Naive B cell (primary cell): ENCODE measurements at regions not wholly inside any gene's neighbourhood (a gene's known extent, or its start where the extent isn't known, plus 50 kb on each side); places are given as distances from the start of the nearest gene placed in this dataset.

Source experiments
- ATAC-seq, 2 donors: fragments of 150-1000 bp; cut with Tn5 transposase; 2 replicates each; pipeline ENCODE4 v1.10.0; 2021; ENCODE audit warnings: low read depth in 2 of 2, mild to moderate bottlenecking in 2 of 2, moderate library complexity in 2 of 2
- DNase-seq: peaks from one replicate; pipeline ENCODE4 v3.0.0; 2022
- H3K27ac Mint-ChIP-seq, 6 donors: one replicate each; pipeline ENCODE4 v1.8.0; 2020 to 2022; ENCODE audit warnings: mild to moderate bottlenecking in 6 of 6, mixed read lengths in 6 of 6, moderate library complexity in 5 of 6, inconsistent platforms in 2 of 6
- H3K27me3 Mint-ChIP-seq, 3 donors: one replicate each; pipeline ENCODE4 v1.8.0; 2021 to 2022; ENCODE audit warnings: mixed read lengths in 3 of 3, mild to moderate bottlenecking in 1 of 3
- H3K36me3 Mint-ChIP-seq, 2 donors: one replicate each; pipeline ENCODE4 v1.8.0; 2020 to 2022; ENCODE audit warnings: mixed read lengths in 2 of 2, inconsistent platforms in 1 of 2, mild to moderate bottlenecking in 1 of 2
- H3K4me1 Mint-ChIP-seq, 3 donors: one replicate each; pipeline ENCODE4 v1.8.0; 2020 to 2022; ENCODE audit warnings: mixed read lengths in 3 of 3, inconsistent platforms in 1 of 3, mild to moderate bottlenecking in 1 of 3, moderate library complexity in 1 of 3
- H3K4me3 Mint-ChIP-seq, 8 donors: one replicate each; pipeline ENCODE4 v1.8.0; 2020 to 2022; ENCODE audit warnings: mild to moderate bottlenecking in 8 of 8, mixed read lengths in 8 of 8, moderate library complexity in 8 of 8, inconsistent platforms in 2 of 8
- H3K9me3 Mint-ChIP-seq, 7 donors: one replicate each; pipeline ENCODE4 v1.8.0; 2020 to 2022; ENCODE audit warnings: mixed read lengths in 7 of 7, mild to moderate bottlenecking in 5 of 7, inconsistent platforms in 2 of 7, moderate library complexity in 1 of 7

- H3K4me3 Mint-ChIP-seq, result peak overlapping the region in 4 of 8 donors; percentile 43 to 98 (median 90)
- H3K27me3 Mint-ChIP-seq, result no peaks in the 10 kb centered on the region
- H3K4me1 Mint-ChIP-seq, result peaks cover 68 to 88% (median 84%) of the 10 kb centered on the region in 3 donors
- H3K9me3 Mint-ChIP-seq, result no peaks in the 10 kb centered on the region
- ATAC-seq (no peak), DNase-seq (no peak)
- peak overlapping the region in 4 of 6 donors; percentile 96 to 99 (median 97) for H3K27ac Mint-ChIP-seq
- no peaks in the 10 kb centered on the region for H3K36me3 Mint-ChIP-seq
Observed at GRCh38 chr17:77456271-77456950, 315.6 kb downstream of the SEC14L1 start.

GRCh38 chr17:77456951-77457548 is 316.3 kb downstream of the SEC14L1 start:
- DNase-seq, result no peak
- H3K4me1 Mint-ChIP-seq, result peaks cover 72 to 95% (median 90%) of the 10 kb centered on the region in 3 donors
- peak overlapping the region; percentile 96 to 99 (median 96) for H3K27ac Mint-ChIP-seq
- no peaks in the 10 kb centered on the region for H3K9me3 Mint-ChIP-seq
- H3K27me3 Mint-ChIP-seq, result no peaks in the 10 kb centered on the region
- H3K36me3 Mint-ChIP-seq, result no peaks in the 10 kb centered on the region
- H3K4me3 Mint-ChIP-seq, result peak overlapping the region; percentile 71 to 98 (median 82)
- ATAC-seq, result peak; percentile 48 to 57

DNA sequence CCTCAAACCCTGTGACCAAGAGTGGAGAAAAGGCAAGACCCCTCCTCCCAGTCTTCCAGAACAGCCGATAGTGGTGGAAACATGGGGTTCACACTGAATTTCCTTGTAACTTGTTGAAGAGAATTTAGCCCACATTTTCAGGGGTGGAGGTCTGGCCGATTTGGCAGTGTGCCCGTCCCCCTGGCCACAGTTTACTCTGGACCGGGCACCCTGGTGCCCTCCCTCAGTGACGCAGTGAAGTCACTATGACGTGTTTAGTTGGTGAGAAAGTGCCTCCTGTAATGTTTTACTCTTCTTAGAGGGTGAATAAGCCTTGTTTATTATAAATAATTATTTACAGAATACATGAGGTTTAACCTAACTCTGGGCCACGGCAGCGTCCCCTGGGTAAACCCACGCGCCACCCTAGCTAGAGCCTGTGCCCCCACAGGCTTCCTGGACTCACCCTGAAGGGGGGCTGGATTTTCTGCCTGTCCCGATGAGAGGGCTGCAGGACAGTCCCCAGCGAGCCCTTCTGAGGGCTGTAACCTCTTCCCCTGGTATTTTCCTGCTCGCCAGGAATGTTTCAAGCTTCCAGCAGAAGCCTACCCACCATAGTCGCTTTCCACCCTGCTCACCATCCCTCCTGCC is 316.9 kb downstream of the SEC14L1 start:
- H3K36me3 Mint-ChIP-seq, result no peaks in the 10 kb centered on the region
- no peaks in the 10 kb centered on the region for H3K9me3 Mint-ChIP-seq
- H3K4me1 Mint-ChIP-seq, result peaks cover 68 to 96% (median 95%) of the 10 kb centered on the region in 3 donors
- no peaks in the 10 kb centered on the region for H3K27me3 Mint-ChIP-seq
- peak overlapping the region; percentile 71 to 98 (median 84) for H3K4me3 Mint-ChIP-seq
- no peak for ATAC-seq
- DNase-seq, result no peak
- peak overlapping the region; percentile 96 to 99 (median 97) for H3K27ac Mint-ChIP-seq

DNA sequence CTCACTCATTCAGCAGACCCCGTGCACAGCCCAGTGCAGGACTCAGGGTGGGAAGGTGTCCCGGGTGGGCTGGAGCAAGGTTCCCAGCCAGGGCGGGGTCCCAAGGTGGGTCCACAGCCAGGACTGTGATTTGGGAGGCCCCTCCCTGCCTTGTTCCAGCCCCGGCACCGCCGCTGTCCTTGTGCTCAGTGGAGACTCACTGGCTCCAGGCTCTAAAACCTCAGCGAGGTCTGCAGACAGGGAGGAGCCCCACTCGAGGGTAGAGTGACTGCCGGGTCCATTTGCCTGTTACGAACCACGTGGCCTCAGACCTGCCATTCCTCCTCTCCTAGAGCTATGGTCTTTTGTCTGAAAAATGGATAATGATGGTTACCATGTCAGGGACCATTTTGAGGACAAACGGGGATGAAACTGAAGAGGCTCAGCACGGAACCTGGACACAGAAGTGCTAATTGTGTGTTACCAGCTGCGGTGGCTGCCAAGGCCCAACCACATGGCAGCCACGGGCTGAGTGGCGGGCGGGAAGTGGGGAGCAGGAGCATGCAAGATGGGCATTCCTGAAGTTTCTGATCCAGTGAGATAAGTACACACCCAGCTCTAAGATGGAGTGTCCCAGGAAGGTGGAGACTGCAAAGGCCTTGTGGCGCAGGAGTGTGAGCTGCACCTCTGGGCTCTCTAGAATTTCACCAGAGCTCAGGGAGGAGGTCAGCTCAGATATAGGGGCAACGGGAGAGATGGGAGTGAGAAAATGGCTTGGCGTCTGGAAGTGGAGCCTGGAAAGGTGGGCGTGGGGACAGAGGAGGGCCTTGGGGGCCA is 317.6 kb downstream of the SEC14L1 start:
- Mint-ChIP-seq H3K9me3 (no peaks in the 10 kb centered on the region), H3K27me3 (no peaks in the 10 kb centered on the region), H3K4me1 (peaks cover 68 to 96% (median 95%) of the 10 kb centered on the region in 3 donors), H3K27ac (peak overlapping the region; percentile 90 to 99 (median 97)), H3K4me3 (peak overlapping the region in 7 of 8 donors; percentile 68 to 98 (median 88)), H3K36me3 (no peaks in the 10 kb centered on the region)
- ATAC-seq (no peak), DNase-seq (no peak)

DNA sequence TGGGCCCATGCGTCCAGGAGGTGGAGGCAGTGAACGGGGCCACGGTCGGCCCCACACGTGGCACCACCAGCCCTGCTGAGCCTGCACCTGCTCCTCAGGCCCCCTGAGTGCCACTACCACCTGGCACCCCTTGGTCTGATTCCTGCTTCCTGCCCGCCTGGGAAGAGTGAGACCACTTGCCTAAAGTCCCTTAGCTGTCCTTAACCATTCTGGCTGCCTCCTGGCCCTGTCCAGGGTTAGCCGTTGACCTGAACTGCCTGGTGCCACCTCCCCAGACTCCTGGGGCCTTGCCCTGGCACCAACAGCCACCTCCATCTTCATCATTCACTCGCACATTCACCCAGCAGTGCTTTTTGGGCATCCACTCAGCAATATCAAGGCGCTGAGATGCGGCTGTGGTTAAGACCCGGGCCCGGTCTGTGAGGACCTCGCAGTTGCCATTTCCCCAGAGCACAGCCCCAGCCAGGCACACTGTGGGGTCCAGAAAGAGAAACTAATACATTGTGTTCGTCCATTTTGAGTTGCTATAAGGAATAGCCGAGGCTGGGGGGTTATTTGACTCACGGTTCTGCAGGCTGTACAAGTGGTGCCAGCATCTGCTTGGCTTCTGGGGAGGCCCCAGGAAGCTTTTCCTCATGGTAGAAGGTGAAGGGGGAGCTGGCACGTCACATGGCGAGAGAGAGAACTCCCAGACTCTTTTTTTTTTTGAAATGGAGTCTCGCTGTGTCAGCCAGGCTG is 318.4 kb downstream of the SEC14L1 start:
- ATAC-seq, result no peak
- H3K27me3 Mint-ChIP-seq, result no peaks in the 10 kb centered on the region

DNA sequence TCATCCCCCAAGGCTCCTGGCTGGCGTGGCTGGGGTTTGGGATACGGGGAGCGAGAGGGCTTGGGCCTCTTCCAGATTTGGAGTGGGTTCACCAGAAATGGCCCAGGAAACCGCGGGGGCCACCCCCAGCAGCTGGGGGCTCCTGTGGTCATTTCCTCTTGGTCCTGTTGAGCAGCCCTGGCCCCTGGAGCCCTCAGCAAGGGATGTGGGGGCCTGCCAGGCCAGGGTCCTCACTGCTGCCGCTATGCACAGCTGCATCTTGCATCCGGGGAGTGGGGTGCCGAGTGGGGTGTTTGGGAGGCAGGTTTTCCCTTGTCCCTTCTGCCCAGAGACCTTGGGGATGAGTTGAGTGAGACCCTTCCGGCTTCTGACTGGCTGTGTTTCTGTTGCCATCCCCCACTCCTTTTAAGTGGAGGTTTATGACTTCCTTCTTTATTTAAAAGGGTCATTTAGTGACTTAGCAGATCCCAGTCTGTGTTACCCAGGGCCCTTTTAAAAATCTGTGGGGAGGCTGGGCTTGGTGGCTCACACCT is 319.8 kb downstream of the SEC14L1 start:
- H3K27me3 Mint-ChIP-seq, result no peaks in the 10 kb centered on the region
- DNase-seq (no peak), ATAC-seq (no peak)
- peak overlapping the region; percentile 97 to 99 (median 99) for H3K27ac Mint-ChIP-seq
- H3K36me3 Mint-ChIP-seq, result peaks cover 0 to 8% of the 10 kb centered on the region in 2 donors
- peaks cover 58 to 94% (median 85%) of the 10 kb centered on the region in 3 donors for H3K4me1 Mint-ChIP-seq
- H3K4me3 Mint-ChIP-seq, result peak overlapping the region; percentile 81 to 98 (median 92)
- no peaks in the 10 kb centered on the region for H3K9me3 Mint-ChIP-seq

More for the DNA sequence above, 318.4 kb downstream of the SEC14L1 start:
- H3K9me3 Mint-ChIP-seq, result no peaks in the 10 kb centered on the region
- H3K27ac Mint-ChIP-seq, result peak overlapping the region; percentile 97 to 99 (median 98)
- H3K4me3 Mint-ChIP-seq, result peak overlapping the region; percentile 68 to 98 (median 89)
- no peaks in the 10 kb centered on the region for H3K36me3 Mint-ChIP-seq
- DNase-seq, result no peak
- H3K4me1 Mint-ChIP-seq, result peaks cover 62 to 94% (median 89%) of the 10 kb centered on the region in 3 donors

- no peaks in the 10 kb centered on the region for H3K27me3 Mint-ChIP-seq
- peak overlapping the region; percentile 97 to 99 (median 98) for H3K27ac Mint-ChIP-seq
- peaks cover 0 to 8% of the 10 kb centered on the region in 2 donors for H3K36me3 Mint-ChIP-seq
- no peaks in the 10 kb centered on the region for H3K9me3 Mint-ChIP-seq
- H3K4me1 Mint-ChIP-seq, result peaks cover 60 to 95% (median 90%) of the 10 kb centered on the region in 3 donors
- H3K4me3 Mint-ChIP-seq, result peak overlapping the region; percentile 70 to 98 (median 90)
- no peak for DNase-seq
- ATAC-seq, result no peak
Observed at GRCh38 chr17:77461277-77462057, 320.7 kb downstream of the SEC14L1 start.

DNA sequence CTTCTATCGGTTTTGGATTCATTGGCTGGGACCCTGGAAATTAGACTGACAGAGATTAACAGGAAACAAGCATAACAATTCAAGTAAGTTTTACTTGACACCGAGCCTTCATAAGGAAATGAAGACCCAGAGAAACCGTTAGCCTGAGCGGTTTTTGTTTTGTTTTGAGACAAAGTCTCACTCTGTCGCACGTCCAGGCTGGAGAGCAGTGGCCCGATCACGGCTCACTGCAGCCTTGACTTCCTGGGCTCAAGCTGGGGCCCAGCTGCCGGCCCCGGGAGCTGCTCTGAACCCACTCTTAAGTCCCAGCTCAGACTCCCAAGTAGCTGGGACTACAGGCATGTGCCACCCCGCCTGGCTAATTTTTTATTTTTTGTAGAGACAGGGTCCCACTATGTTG is 321.3 kb downstream of the SEC14L1 start:
- peaks cover 63 to 97% (median 86%) of the 10 kb centered on the region in 3 donors for H3K4me1 Mint-ChIP-seq
- H3K9me3 Mint-ChIP-seq, result no peaks in the 10 kb centered on the region
- H3K27me3 Mint-ChIP-seq, result no peaks in the 10 kb centered on the region
- ATAC-seq (peak; percentile 28 to 40), DNase-seq (peak; percentile 69)
- peaks cover 0 to 8% of the 10 kb centered on the region in 2 donors for H3K36me3 Mint-ChIP-seq
- H3K27ac Mint-ChIP-seq, result peak overlapping the region; percentile 97 to 99 (median 98)
- H3K4me3 Mint-ChIP-seq, result peak overlapping the region; percentile 70 to 98 (median 90)

DNA sequence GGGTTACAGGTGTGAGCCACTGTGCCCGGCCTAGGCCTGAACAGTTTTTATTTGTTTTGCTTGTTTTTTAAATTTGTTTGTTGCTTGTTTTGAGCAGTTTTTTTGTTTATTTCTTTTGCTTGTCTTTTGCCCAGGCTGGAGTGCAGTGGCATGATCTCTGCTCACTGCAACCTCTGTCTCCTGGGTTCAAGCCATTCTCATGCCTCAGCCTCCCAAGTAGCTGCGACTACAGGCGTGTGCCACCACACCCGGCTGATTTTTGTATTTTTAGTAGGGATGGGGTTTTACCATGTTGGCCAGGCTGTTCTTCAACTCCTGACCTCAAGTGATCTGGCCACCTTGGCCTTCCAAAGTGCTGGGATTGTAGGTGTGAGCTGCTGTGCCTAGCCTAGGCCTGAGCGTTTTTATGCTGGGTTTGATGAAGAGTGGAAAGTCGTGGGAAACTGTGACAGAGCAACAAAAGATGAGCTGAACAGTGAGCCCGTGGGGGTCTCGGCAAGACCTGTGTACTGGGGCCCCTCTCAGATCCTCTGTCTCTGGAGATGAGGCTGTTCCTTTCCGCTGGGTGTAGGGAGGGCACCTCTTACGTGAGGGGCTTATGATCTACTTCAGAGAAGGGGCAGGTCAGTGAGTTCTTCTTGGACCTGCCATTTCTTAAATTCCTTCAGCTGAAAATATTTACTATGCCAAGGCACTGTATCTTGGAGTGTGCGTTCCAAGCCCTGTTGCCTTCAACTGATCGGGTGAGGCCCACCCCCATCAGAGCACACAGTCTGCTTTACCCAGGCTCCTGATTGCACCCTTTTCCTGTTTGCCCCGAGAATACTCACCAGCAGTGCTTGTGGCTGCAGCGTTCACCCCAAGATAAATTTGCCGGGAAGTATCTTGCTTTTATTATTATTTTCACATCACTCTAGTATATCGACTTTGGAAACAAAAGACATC is 322.1 kb downstream of the SEC14L1 start:
- peak overlapping the region; percentile 70 to 98 (median 90) for H3K4me3 Mint-ChIP-seq
- no peaks in the 10 kb centered on the region for H3K27me3 Mint-ChIP-seq
- H3K4me1 Mint-ChIP-seq, result peaks cover 58 to 91% (median 79%) of the 10 kb centered on the region in 3 donors
- H3K9me3 Mint-ChIP-seq, result no peaks in the 10 kb centered on the region
- peaks cover 0 to 8% of the 10 kb centered on the region in 2 donors for H3K36me3 Mint-ChIP-seq
- DNase-seq (no peak), ATAC-seq (no peak)
- peak overlapping the region; percentile 97 to 99 (median 98) for H3K27ac Mint-ChIP-seq

- Mint-ChIP-seq H3K27me3 (no peaks in the 10 kb centered on the region), H3K36me3 (peaks cover 4 to 26% of the 10 kb centered on the region in 2 donors), H3K4me3 (peak overlapping the region; percentile 62 to 94 (median 87)), H3K27ac (peak overlapping the region; percentile 94 to 99 (median 98)), H3K9me3 (peaks cover 0 to 4% (median 0%) of the 10 kb centered on the region in 7 donors), H3K4me1 (peaks cover 61 to 90% (median 79%) of the 10 kb centered on the region in 3 donors)
- no peak for ATAC-seq
- no peak for DNase-seq
Observed at GRCh38 chr17:77464988-77465357, 324.2 kb downstream of the SEC14L1 start.
